H9 (cell line): ENCODE measurements at regions not wholly inside any gene's neighbourhood (a gene's known extent, or its start where the extent isn't known, plus 50 kb on each side); places are given as distances from the start of the nearest gene placed in this dataset.

Experiments used
- DNase-seq: peaks from one replicate; pipeline ENCODE4 v3.0.0-alpha.2; 2017
- H2AFZ ChIP-seq: one replicate; pipeline ENCODE4 v1.6.1; 2013; ENCODE audit warnings: mild to moderate bottlenecking, low read length, control low read depth, moderate library complexity
- H2AK5ac ChIP-seq: 2 replicates; pipeline ENCODE4 v1.6.1; 2013; ENCODE audit warnings: low read length, control low read depth, mixed read lengths; ENCODE audit not compliant: insufficient read length
- H2BK120ac ChIP-seq: one replicate; pipeline ENCODE4 v1.6.1; 2013; ENCODE audit warnings: low read depth, mild to moderate bottlenecking, low read length, control low read depth, inconsistent platforms; ENCODE audit not compliant: poor library complexity, severe bottlenecking
- H2BK12ac ChIP-seq: 2 replicates; pipeline ENCODE4 v1.6.1; 2013; ENCODE audit warnings: low read length, control low read depth, mixed read lengths, low read depth; ENCODE audit not compliant: insufficient read length
- H2BK15ac ChIP-seq: 2 replicates; pipeline ENCODE4 v1.6.1; 2013; ENCODE audit warnings: low read depth, low read length, control low read depth
- H2BK20ac ChIP-seq: one replicate; pipeline ENCODE4 v1.6.1; 2013; ENCODE audit warnings: low read depth, mild to moderate bottlenecking, low read length, control low read depth, inconsistent platforms; ENCODE audit not compliant: poor library complexity, severe bottlenecking
- H2BK5ac ChIP-seq: 2 replicates; pipeline ENCODE4 v1.6.1; 2013; ENCODE audit warnings: low read length, control low read depth, mixed read lengths; ENCODE audit not compliant: insufficient read length
- H3K14ac ChIP-seq: 2 replicates; pipeline ENCODE4 v1.6.1; 2013; ENCODE audit warnings: low read length, control low read depth; ENCODE audit not compliant: insufficient read depth
- H3K18ac ChIP-seq: 2 replicates; pipeline ENCODE4 v1.6.1; 2013; ENCODE audit warnings: low read depth, mild to moderate bottlenecking, mixed read lengths, low read length, control low read depth; ENCODE audit not compliant: insufficient read length
- H3K23ac ChIP-seq: 2 replicates; pipeline ENCODE4 v1.6.1; 2013; ENCODE audit warnings: low read length, control low read depth, mixed read lengths, low read depth; ENCODE audit not compliant: insufficient read length
- H3K23me2 ChIP-seq: 2 replicates; pipeline ENCODE4 v1.6.1; 2013; ENCODE audit warnings: low read depth, mild to moderate bottlenecking, mixed read lengths, low read length, control low read depth; ENCODE audit not compliant: insufficient read length, poor library complexity, severe bottlenecking
- H3K27ac ChIP-seq: 2 replicates; pipeline ENCODE4 v1.5.1; 2013; ENCODE audit warnings: low read length, control low read depth, mixed read lengths, low read depth; ENCODE audit not compliant: insufficient read length
- H3K27me3 ChIP-seq: 2 replicates; pipeline ENCODE4 v1.6.1; 2013; ENCODE audit warnings: low read length, control low read depth, inconsistent platforms; ENCODE audit not compliant: insufficient read depth
- H3K4ac ChIP-seq: 2 replicates; pipeline ENCODE4 v1.6.1; 2013; ENCODE audit warnings: low read depth, mild to moderate bottlenecking, control low read depth, inconsistent platforms, low read length, moderate library complexity
- H3K4me1 ChIP-seq: 2 replicates; pipeline ENCODE4 v1.6.1; 2013; ENCODE audit warnings: low read length, control low read depth, inconsistent platforms; ENCODE audit not compliant: insufficient read depth
- H3K4me2 ChIP-seq: 2 replicates; pipeline ENCODE4 v1.6.1; 2013; ENCODE audit warnings: low read length, control low read depth, mixed read lengths; ENCODE audit not compliant: insufficient read length, insufficient read depth
- H3K56ac ChIP-seq: 2 replicates; pipeline ENCODE4 v1.6.1; 2013; ENCODE audit warnings: low read depth, mild to moderate bottlenecking, mixed read lengths, low read length, control low read depth; ENCODE audit not compliant: insufficient read length
- H3K79me1 ChIP-seq: 2 replicates; pipeline ENCODE4 v1.6.1; 2013; ENCODE audit warnings: low read depth, mild to moderate bottlenecking, moderate library complexity, low read length, control low read depth, inconsistent platforms; ENCODE audit not compliant: insufficient read depth, poor library complexity, severe bottlenecking
- H3K79me2 ChIP-seq: 2 replicates; pipeline ENCODE4 v1.6.1; 2013; ENCODE audit warnings: low read length, control low read depth, inconsistent platforms; ENCODE audit not compliant: insufficient read depth
- H3K9ac ChIP-seq: 2 replicates; pipeline ENCODE4 v1.6.1; 2013; ENCODE audit warnings: low read length, control low read depth, mixed read lengths; ENCODE audit not compliant: insufficient read length; ENCODE audit errors: extremely low read depth
- H3K9me3 ChIP-seq: one replicate; pipeline ENCODE4 v1.6.1; 2013; ENCODE audit warnings: low read depth, low read length, inconsistent platforms; ENCODE audit not compliant: control insufficient read depth
- H3T11ph ChIP-seq: one replicate; pipeline ENCODE4 v1.6.1; 2013; ENCODE audit warnings: mild to moderate bottlenecking, low read length, control low read depth, inconsistent platforms
- H4K20me1 ChIP-seq: one replicate; pipeline ENCODE4 v1.6.1; 2013; ENCODE audit not compliant: control insufficient read depth, insufficient read length, insufficient read depth
- H4K5ac ChIP-seq: 2 replicates; pipeline ENCODE4 v1.6.1; 2013; ENCODE audit warnings: low read depth, mild to moderate bottlenecking, mixed read lengths, low read length, control low read depth; ENCODE audit not compliant: insufficient read length
- H4K8ac ChIP-seq: replicated peaks from 2 replicates; pipeline ENCODE4 v1.6.1; 2013; ENCODE audit warnings: low read length, control low read depth, mixed read lengths, low read depth; ENCODE audit not compliant: insufficient read length
- H4K91ac ChIP-seq: 2 replicates; pipeline ENCODE4 v1.6.1; 2013; ENCODE audit warnings: low read depth, mild to moderate bottlenecking, moderate library complexity, mixed read lengths, low read length, control low read depth; ENCODE audit not compliant: insufficient read length
- H3K27ac Mint-ChIP-seq, 3 experiments: 2 replicates in 2 of 3; 3 replicates in 1 of 3; pipeline ENCODE4 v1.8.0; 2020 to 2021; ENCODE audit warnings: mixed read lengths in 3 of 3, mild to moderate bottlenecking in 1 of 3, moderate library complexity in 1 of 3
- H3K27me3 Mint-ChIP-seq: 2 replicates; pipeline ENCODE4 v1.8.0; 2021; ENCODE audit warnings: low read depth, mild to moderate bottlenecking, moderate library complexity, mixed read lengths
- H3K36me3 Mint-ChIP-seq, 3 experiments: 2 replicates in 2 of 3; 3 replicates in 1 of 3; pipeline ENCODE4 v1.8.0; 2020 to 2021; ENCODE audit warnings: low read depth in 3 of 3, mixed read lengths in 3 of 3; ENCODE audit not compliant: insufficient read depth in 1 of 3
- H3K4me1 Mint-ChIP-seq, 2 experiments: 2 replicates each; pipeline ENCODE4 v1.8.0; 2020; ENCODE audit warnings: mixed read lengths in 2 of 2
- H3K4me3 Mint-ChIP-seq, 2 experiments: 2 replicates in 1 of 2; 3 replicates in 1 of 2; pipeline ENCODE4 v1.8.0; 2020 to 2021; ENCODE audit warnings: mild to moderate bottlenecking in 2 of 2, mixed read lengths in 2 of 2, moderate library complexity in 1 of 2
- H3K9me3 Mint-ChIP-seq, 2 experiments: 2 replicates in 1 of 2; 3 replicates in 1 of 2; pipeline ENCODE4 v1.8.0; 2020; ENCODE audit warnings: mild to moderate bottlenecking in 2 of 2, mixed read lengths in 2 of 2, moderate library complexity in 1 of 2
- CTCF ChIP-seq: fragments of 200-600 bp; sonication (generic); conservative IDR thresholded peaks from 3 replicates; pipeline ENCODE4 v1.8.0; 2021; ENCODE audit warnings: antibody characterized with exemption, mild to moderate bottlenecking
- whole genome bisulfite sequencing: extraction: QIAGEN DNeasy Blood & Tissue Kit; methylation state at CpG from one replicate; pipeline ENCODE4 v1.1.7; 2013; ENCODE audit warnings: missing lambda C conversion rate, low lambda C conversion rate, mixed read lengths; ENCODE audit not compliant: insufficient read length; ENCODE audit errors: extremely low coverage; 5-methylcytosine and 5-hydroxymethylcytosine counted together

DNA sequence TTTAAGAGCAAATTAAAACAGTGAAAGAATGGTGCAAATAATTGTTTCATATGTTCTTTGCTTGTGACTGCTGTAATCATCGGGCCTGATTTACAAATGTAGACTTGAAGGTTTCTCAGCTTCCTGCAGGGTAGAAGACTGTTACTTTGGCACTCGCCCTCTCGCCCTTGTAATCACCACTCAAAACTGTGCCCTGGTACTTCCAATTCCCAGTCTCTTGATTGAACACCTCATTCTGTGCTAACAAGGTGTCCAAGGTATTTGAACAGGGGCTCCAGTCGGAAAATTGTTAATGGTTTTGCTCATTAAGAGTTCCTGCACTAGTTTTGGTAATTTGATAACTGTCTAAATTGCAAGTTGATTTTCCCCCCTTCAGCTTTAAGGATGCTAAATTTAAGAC lies 209.5 kb downstream of the ZIC1 start:
- no CpG with 5 or more reads among the region's 4 CpGs for WGBS
- peaks cover 4 to 21% of the 10 kb centered on the region in 2 experiments for H3K4me1 Mint-ChIP-seq
- no peak overlapping the region for H4K5ac ChIP-seq

More for the DNA sequence above, 209.5 kb downstream of the ZIC1 start:
- Histone ChIP-seq H2BK20ac (no peak overlapping the region), H4K91ac (no peak overlapping the region), H3K27me3 (no peaks in the 10 kb centered on the region), H3K79me2 (no peaks in the 10 kb centered on the region), H3K9me3 (no peaks in the 10 kb centered on the region), H2AK5ac (no peak overlapping the region), H3K14ac (no peak overlapping the region), H3K9ac (no peak overlapping the region), H2AFZ (no peak overlapping the region), H3K23ac (no peak overlapping the region), H3K79me1 (no peaks in the 10 kb centered on the region), H3K4ac (no peak overlapping the region), H3K4me1 (no peaks in the 10 kb centered on the region; the same call in 1 of the 2 replicates), H4K20me1 (no peaks in the 10 kb centered on the region), H3K18ac (no peak overlapping the region), H2BK12ac (no peak overlapping the region), H3K23me2 (no peaks in the 10 kb centered on the region), H3K56ac (no peak overlapping the region), H4K8ac (no peak overlapping the region), H2BK120ac (no peak overlapping the region), H3K4me2 (no peak overlapping the region), H3T11ph (no peak overlapping the region), H3K27ac (no peak overlapping the region), H2BK5ac (no peak overlapping the region), H2BK15ac (no peak overlapping the region)
- Mint-ChIP-seq H3K27me3 (no peaks in the 10 kb centered on the region), H3K27ac (peak overlapping the region in 1 of 3 experiments; percentile 90; a peak in 2 of 7 replicates), H3K9me3 (no peaks in the 10 kb centered on the region), H3K4me3 (no peak overlapping the region), H3K36me3 (no peaks in the 10 kb centered on the region)
- no peak for DNase-seq
- no peak for TF ChIP-seq CTCF
